ENCODE measurements at regions not wholly inside any gene's neighbourhood (a gene's known extent, or its start where the extent isn't known, plus 50 kb on each side); places are given as distances from the start of the nearest gene placed in this dataset.

DNA sequence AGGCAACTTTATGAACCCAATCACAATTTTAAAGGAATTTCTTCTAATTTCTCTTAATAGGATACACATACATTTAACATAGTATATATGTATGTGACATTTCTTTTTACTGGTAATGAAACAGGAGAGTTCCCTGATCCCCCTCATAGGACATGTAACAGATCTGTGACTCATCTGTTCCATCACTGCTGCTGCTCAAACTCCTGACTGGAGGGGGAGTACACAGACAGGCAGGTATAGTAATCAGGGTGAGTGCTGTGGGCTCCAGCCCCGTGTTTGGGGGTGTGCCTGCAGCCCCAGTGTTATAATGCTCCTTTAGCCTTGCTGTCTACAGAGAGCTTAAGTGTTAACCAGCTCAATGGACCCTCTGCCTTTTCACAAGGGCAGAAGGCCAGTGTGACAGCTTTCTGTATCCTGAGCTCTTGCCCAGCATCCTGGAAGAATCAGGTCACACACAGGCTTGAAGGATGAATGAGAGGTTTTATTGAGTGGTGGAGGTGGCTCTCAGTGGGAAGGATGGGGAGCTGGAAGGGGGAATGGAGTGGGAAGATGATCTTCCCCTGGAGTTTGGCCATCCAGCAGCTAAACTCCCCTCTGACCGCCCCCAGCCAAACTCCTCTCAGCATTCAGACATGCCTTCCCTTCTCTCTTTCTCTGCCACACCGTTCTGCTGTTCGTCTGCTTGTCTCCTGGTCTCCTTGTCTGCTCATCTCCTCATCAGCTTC lies 161.3 kb downstream of the ZNF608 start:
- DNase-seq (ENCODE audit: low read depth, low spot score), result no peak

DNA sequence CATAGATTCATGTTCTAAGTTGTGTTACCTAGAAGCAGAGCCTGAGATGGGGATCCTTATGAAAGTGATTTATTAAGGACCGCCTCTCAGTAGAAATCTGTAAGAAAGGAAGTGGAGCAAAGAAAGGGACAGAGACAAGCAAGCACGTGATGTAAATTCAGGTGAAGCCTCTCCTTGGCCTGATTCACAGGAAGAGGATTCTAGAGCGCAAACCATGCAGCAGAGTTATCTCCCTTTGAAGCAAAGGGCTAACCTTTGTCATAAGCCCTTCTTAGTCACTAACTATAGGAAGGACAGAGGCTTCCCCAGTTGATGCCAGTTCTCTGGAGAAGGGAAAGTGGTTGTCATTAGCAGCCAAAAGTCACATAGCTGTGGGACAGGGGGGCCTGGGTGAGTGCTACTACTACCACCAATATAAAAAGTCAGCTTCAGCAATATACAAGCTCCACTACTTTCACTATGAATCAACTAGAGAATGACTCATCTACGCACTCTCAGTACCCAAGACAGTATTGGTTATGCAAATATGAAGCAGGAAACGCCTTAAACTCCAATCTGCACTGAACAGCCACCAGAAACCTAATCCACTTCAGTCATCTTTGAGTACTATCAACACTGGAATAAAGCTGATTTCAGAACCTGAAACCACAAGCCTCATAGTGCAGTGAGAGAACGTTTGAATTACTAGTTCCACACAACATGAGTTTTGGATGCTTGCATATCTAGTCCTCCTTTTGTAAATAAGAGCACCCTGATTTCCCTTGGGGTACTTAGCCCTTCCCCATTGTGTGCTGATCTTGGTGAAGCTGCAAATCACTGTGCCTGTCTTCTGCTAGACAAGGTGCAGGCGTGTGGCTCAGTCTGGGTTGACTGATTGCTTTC lies 162.7 kb downstream of the ZNF608 start:
- DNase-seq (ENCODE audit: low read depth, low spot score), result peak; percentile 73

DNA sequence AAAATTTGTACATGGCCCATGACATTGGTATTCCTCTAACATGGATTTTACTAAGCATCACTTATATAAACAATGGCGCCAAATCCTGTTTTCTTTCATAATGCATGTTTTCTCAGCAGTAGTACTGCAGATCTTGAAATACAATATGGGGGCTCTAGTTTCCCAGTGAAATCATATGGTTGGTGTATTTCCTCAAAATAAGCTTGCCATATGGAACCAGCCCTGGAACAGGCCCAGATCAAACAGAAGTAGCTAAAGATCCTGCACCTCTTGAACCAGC lies 163.9 kb downstream of the ZNF608 start:
- no peak for DNase-seq (ENCODE audit: low read depth, low spot score)

DNA sequence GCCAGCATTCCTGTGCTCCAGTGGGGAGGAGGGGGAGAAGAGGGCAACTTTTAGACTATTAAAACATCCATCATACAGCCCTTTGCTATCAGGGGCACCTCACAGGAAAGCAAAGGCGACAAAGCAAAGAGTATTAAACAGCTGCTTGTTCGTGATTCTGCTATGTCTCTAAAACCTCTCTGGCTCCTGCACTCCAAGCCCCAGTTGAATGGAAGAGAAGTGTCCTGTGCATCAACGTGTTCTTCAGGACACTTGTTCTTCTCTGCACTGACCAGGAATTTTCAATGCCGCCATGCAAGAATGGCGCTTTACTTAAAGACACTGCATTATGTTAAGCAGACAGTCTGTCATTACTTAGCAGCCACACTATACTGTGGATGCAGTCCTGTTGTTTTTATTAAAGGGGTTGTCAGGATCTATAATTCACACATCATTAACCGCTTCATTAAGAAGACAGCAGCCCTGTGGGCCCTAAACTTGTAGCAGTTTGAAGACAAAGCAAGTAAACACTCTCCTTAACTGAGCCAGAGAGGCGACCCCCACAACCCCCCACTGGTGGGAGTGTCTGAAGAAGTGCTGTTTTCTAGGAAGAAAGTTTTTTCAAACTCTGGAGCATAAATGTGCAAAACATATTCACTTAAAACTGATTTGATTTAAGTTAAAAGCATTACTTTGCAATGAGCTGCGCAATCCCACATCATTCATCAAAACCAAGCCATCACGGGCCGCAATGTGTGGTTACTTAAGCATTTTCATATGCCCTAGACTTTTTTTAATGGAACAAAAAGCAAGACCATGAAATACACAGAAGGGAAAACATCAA lies 164.5 kb downstream of the ZNF608 start:
- no peak for DNase-seq (ENCODE audit: low read depth, low spot score)

DNA sequence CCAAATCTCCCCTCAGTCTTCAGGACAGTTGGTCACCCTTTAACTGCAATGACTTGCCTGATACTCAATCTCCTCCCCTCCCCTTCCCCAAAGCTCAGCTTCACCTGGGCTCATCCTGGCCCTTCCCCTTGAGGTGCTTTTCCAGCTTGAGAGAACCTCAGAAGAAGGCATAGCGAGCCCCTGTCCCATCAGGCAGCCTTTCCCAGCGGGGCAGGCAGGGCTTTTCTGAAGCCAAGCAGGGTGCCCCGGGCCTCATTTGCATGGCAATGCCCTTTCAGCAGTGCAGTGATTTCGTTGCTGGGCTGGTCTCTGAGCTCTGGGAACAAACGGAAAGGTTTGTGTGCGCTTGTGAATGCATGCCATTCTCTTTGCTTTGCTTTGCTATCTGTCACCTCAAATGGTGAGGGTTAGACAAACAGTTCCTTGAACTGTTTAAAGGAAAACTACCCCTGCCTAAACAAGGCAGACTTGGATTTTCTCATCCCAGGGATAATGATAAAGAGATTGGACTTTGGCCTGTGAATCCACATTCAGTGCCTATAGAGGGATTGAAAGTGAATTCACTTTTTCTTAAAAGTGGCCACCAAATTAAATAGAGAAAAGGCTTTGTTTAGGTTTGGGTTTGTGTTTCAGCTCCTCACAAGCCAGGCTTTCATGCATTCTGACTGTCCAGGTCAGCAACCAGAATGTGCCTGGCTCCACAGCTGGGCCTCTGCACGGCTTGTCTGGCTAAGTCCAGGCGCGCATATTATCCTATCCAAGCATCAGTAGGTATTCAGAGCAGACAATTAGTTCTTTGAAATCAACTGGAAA lies 165.3 kb downstream of the ZNF608 start:
- DNase-seq (ENCODE audit: low read depth, low spot score), result peak; percentile 85

DNA sequence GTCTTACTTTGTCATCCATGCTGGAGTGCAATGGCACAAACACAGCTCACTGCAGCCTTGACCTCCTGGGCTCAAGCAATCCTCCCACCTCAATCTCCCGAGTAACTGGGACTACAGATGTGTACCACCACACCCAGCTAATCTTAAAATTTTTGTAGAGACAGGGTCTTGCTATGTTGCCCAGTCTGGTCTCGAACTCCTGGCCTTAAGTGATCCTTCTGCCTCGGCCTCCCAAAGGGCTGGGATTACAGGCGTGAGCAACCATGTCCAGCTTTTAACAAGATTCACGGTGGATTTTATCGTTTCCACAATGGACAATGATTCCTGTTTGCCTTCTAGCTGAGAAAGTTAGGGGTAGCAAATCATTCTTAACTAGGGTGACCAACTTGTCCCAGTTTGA lies 165.9 kb downstream of the ZNF608 start:
- DNase-seq (ENCODE audit: low read depth, low spot score), result no peak

DNA sequence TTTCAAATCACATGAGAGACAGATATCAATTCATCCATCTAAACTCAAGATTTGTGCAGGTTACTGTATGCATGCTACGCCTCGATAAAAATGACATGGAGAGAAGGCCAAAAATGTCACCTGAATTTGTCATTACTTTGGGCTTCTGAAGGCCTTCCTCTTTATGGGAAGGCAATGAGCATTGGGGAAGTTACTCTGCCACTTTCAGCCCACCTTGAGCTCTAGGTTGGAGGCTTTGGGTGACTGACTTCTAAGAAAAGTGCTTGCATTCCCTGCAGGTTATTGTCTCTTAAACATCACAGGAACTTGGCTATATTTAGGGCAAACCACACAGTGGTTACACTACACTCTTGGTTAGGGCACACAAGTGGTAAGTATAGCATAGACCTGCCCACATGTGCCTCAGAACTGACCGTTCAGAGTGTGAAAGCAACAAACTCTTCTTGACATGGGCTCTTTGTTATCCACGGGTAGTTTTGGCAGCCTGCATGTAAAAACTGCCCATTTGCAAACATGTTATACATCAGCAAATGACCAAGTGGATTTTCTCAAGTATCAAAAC lies 169.5 kb downstream of the ZNF608 start:
- DNase-seq (ENCODE audit: low read depth, low spot score), result no peak

DNA sequence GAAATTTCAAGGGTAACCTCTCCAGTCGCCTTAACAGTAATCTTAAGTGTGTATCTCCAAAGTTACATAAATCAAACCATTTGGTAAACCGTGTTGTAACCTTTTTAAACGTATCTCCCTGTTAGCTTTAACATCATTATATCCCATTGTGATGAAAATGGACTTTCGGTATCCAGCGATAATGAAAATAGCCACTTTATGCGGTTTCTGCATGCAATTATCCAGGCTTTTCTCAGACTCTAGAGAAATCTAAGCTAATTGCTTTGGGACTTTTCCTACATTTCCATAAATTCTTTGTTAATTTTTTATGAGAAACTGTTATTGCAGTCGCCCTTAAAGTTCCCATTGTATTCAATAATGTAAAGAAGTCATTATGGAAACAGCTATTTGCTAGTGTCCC lies 170.7 kb downstream of the ZNF608 start:
- no peak for DNase-seq (ENCODE audit: low read depth, low spot score)

DNA sequence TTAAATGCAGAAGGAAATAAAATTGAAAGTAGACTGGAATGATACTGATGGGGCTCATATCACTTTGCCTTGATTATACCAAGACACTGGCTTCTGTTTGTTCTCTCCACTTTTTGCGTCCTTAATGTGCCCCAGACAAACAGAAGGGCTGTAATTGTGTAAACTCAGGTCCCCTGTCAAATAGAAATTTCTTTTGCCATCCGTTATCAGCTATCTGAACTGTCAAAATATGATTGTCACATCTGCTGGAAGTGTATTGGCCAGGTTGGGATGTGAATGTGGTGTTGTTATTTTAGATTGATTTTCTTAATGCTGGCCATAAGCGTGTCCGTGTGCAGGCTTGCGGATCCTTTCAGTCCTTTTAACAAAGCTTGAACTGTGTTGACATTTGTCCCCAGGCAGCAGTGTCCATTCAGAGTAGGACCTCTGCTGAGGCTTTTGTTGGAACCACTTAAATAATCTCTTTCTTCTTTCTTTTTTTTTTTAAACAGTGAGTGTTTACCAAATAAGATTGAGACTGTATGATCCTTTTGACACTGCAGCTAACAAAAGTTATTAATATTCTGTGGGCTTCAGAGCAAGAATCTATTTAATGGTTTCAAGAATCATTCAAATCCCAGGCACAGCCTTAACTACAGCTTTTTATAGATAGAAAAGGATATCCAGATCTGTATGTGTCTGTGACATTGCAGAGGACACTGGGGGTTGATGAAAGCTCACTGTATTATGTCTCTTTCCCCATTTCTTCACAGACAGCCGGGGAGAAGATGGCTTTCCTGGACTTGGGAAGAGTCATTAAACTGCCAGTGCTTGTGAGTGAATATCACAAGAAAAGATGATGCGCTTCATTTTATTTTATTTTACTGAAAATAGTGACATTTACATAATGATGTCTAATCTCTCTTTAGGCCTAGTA lies 171.7 kb downstream of the ZNF608 start:
- DNase-seq (ENCODE audit: low read depth, low spot score), result no peak

DNA sequence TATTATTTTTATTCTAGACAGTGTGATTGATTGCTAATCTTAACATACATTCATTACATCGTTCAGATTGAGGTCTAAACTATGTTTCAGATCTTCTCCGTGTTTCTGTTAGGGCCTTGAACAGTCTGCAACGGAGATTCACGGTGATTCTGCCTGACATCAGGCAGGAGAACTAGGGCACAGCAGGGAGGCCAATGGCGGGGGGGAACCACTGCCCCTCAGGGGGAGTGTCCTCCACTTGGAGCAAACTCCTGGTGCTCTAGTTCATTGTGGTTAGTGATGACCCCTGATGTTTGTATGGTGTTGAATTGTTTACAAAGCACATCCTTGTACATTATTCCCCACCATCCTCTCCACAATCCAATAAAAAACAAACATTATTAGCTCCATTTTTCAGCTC lies 173.5 kb downstream of the ZNF608 start:
- no peak for DNase-seq (ENCODE audit: low read depth, low spot score)

DNA sequence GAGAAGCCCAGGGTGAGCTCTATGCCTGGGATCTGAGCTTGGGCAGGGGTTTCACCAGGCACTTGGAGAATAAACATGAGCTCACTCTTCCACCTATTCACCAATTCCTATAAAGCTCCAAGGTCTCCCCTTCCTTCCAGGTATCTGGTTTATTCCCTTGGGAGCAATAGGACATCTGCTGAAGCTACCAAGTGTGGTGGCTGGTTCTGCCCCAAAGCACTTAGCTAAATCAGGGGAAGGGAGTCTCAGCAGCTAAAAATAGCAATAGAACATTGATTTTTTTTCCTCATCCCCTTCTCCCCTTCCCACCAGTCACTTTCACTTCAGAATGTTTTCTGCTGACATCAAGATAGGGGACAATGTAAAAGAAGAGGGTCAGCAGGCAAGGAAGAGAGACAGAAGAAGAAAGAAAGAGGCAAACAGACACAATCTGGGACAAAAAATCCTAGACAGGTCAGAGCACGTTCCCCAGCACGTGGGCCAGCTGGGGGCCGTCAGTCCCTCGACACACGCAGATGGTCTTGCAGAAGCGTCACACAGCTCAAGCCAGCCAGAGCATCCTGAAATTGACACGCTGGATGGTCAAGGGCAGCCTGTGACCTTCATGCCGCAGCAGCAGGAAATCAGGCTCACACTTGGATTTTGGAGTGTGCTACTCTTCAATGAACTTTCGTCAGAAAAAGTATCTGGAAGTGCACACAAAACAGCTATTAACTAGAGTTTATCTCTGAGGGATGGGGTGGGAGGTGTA lies 176.0 kb downstream of the ZNF608 start:
- no peak for DNase-seq (ENCODE audit: low read depth, low spot score)

DNA sequence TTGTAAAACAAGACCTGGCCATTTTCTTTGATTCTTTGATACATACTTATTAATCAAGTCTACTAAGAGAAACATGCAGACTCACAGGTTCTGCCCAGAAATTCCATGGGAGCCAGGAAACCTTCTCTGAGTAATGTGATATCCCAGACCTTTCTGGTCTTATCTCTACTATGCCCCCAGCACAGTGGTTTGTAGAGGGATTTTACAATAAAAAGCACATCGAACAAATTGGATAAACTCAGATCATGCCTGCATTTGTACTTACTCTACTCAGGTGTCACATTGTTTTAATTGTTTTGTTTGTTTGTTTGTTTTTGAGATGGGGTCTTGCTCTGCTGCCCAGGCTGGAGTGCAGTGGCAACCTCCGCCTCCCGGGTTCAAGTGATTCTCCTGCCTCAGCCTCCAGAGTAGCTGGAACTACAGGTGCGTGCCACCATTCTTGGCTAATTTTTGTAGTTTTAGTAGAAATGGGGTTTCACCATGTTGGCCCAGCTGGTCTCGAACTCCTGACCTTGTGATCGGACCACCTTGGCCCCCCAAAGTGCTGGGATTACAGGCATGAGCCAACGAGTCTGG lies 179.5 kb downstream of the ZNF608 start:
- no peak for DNase-seq (ENCODE audit: low read depth, low spot score)

DNA sequence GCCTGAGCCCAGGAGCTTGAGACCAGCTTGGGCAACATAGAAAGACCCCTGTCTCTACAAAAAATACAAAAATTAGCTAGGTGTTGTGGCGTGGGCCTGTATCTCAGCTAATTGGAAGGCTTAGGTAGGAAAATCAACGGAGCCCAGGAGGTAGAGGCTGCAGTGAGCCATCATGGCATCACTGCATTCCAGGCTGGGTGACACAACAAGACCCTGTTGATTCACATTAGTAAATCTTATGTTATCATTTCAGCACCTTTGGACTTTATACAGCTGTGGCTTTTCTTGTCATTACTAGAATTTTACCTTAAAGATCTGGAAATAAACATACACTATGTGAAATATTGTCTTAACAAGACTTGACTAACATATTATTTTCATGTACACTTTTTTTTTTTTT lies 185.0 kb downstream of the ZNF608 start:
- DNase-seq (ENCODE audit: low read depth, low spot score), result no peak

DNA sequence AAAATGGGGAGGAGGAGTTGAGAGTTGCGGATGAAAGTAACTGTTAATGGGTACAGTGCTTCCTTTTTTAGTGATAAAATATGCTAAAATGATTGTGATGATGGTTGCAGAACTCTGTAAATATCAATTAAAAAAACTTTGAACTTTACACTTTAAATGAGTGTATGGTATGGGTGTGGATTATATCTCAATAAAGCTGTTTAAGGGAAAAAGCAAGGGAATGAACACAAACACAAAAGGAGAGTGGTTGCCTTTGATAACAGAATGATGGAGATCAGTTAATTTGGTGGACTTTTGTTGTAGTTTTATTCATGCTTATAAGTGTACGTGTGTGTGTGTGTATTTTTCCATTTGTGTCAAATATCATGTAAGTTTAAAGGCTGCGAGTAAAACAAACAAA lies 186.1 kb downstream of the ZNF608 start:
- no peak for DNase-seq (ENCODE audit: low read depth, low spot score)

DNA sequence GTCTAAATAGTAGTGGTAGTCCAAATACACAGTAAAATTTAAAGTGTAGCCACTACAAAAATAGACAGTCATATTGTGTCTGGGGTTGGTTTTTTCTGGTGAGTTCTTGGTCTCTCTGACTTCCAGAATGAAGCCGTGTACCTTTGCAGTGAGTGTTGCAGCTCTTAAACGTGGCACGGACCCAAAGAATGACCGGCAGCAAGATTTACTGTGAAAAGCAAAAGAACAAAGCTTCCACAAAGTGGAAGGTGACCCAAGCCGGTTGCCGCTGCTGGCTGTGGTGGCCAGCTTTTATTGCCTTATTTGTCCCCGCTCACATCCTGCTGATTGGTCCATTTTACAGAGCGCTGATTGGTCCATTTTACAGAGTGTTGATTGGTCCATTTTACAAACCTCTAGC lies 188.7 kb downstream of the ZNF608 start:
- no peak for DNase-seq (ENCODE audit: low read depth, low spot score)

DNA sequence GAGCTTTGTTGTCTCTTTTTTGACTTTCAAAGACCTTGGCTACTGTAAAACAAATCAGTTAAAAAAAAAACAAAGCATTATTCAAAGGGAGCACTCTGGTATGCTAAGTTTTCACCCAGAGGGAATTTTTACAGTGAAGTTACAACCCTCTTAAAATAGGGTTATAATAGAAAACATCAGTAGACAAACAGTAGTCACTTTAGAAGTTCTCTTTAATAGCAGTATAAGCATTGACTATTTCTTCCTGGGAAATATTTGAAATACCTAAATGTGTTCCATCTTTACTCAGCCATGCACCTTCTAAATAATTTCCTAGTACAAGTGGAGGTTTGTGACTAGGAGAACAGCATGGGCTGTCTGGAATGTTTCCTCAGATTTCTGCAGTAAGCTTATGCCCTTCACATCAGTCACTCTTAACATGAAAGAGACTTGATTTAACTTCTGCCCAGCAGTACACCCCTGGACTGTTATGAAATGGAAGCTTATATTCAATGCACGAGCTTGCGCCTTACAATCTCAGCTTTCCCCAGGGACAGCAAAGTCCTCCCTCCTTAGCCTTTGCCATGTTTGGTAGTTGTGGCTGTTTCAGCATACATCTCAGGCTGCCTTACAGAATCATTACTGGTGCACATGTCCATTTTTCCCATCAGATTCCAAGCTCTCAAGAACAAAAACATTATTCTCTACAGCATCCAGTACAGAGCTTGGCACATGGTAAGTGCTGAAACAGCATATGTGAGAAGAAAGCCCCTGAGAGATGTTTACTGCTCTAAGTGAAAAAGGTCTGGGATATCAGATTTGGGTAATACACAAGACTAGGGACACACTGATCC lies 191.5 kb downstream of the ZNF608 start:
- DNase-seq (ENCODE audit: low read depth, low spot score), result no peak

DNA sequence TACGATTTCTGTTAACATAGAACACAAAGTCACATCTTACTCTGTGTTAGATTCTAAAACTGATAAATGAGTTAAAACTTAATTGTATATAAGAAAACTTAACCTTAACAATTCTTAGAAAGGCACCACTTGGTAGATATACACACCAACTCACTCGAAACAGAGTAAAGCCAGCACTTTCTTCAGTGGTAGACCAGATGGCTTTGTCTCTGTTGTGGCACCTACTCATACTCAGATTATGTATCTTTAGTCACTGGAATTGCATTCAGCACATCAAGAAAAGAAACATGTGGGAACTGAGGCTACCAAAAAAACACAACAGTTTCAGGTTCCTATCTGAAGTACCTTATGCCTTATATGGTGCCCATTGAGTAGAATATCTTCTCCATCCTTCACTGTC lies 192.5 kb downstream of the ZNF608 start:
- no peak for DNase-seq (ENCODE audit: low read depth, low spot score)

DNA sequence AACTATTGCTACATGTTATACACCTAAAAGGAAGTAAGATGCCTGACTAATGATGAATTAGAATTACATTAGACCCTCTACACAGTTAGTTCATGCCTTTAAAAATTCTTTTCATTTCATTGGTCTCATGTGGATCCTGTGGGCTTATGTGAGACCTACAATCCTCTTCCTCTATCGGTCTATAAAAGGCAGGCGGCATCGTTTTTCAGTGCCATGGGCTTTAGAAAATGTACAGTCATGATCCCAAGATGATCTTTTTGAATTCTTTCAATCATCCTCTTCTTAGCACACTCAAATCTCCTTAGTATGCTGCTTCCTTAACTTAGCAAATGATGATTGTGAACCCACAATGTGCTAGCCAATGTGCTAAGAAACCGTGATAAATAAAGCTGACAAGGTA lies 193.9 kb downstream of the ZNF608 start:
- no peak for DNase-seq (ENCODE audit: low read depth, low spot score)

All from astrocyte of the hippocampus (primary cell).